HG02610 (cell line): ENCODE measurements at regions not wholly inside any gene's neighbourhood (a gene's known extent, or its start where the extent isn't known, plus 50 kb on each side); places are given as distances from the start of the nearest gene placed in this dataset.

Source experiments
- ATAC-seq: cut with Tn5 transposase; IDR thresholded peaks from one replicate; pipeline ENCODE4 v1.9.1; 2021; ENCODE audit warnings: mild to moderate bottlenecking, moderate library complexity; ENCODE audit not compliant: unreplicated experiment

DNA sequence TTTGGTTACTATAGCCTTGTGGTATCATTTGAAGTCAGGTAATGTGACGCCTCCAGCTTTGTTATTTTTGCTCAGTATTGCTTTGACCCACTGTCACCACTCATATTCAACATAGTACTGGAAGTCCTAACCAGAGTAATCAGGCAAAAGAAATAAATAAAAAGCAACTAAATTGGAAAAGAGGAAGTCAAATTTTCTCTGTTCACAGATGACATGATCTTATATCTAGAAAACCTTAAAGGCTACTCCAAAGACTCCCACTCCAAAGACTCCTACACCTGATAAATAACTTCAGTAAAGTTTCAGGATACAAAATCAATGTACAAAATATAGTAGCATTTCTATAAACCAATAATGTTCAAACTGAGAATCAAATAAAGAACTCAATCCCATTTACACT lies 348.6 kb downstream of the CXXC4 start:
- ATAC-seq: no peak

DNA sequence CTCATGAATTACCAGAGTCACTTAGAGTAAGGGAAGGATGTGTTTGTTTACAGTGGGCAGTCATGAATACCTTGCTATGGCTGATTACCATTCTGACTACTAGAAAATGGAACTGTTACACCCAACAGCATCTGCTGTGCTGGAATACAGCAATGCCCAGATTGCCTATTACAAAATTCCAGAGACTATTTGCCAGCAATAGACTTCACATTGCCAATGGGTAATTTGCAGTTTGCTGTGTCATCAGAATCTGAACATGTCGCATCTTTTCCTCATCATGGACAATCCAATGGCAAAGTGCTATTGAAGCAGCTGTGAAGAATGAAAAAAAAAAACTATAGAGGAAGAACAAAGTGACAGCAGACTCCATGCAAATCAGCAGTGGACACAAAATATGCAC lies 356.6 kb downstream of the CXXC4 start:
- no peak for ATAC-seq

DNA sequence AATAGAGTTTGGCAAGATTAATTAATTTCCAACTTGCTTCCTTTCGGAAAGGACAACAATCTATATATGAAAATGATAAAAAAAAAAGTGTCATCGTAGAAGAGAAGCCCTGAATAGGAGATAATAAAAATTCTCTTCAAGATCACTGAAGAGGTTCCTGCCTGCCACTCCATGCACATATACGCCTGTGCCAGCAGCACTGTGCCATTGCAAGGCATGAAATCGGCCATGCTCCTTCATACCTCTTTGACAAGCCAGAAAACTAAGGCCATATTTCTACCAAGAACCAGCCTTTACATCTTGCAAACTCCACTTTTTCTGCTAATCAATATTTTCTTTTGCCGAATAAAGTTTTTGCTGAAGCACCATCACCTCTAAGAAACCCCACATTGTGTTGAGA lies 365.5 kb downstream of the CXXC4 start:
- ATAC-seq: no peak

DNA sequence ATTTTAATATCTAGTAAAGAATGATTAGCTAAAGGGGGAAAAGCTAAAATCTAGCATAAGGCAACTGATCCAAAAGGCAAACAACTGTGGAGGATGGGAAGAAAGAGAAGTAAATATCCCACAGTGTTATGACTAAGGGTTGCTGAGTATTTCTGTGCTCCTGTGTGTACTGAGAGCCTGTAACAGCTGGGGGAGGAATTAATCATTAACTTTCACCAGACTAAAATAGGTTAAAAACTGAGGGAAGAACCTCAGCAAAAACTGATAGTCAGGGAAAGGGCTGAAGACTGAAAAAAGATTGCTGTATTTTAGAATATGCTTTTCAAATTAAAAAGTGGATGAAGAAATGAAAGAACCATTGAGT lies 365.9 kb downstream of the CXXC4 start:
- ATAC-seq: no peak

DNA sequence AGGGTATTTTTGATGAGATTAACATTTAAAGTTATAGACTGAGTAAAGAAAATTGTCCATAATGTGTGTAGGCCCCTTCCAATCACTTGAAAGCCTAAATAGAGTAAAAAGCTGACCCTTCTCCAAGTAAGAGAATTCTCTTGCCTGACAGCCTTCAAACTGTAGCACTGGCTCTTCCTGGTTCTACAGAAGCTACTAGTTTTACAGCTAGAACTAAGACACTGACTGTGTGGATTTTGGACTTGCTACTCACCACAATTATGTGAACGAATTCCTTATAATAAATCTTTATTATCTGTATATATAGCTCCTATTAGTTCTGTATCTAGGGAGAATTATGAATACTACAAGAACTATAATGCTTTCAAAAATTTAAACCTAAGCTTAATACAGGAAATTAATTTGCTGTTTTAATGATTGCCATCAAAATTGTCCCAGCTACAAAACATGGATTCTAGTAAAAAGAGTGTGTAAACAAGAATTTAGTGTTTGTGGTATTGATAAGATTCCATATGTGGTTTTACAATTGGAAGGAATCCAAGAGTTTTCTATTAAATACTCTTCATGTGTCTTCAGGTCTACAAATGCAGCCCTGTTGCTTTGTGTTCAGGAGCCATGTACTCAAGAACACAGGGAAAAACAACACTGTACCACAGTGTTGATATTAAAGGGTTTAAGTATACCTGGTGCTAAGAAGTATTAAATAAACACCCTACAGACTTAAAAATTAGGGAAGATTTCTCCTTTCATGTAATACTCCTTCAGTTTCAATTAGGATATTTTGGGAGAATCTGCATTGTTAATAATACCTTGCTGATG lies 366.5 kb downstream of the CXXC4 start:
- ATAC-seq: no peak

DNA sequence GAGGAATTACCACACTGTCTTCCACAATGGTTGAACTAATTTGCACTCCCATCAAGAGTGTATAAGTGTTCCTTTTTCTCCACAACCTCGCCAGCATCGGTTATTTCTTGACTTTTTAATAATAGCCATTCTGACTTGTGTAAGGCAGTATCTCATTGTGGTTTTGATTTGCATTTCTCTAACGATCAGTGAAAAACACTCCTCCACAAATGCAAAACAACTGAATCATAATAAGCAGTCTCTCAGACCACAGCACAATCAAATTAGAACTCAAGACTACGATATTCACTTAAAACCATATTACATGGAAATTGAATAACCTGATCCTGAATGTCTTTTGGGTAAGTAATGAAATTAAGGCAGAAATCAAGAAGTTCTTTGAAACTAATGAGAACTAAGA lies 371.7 kb downstream of the CXXC4 start:
- no peak for ATAC-seq

DNA sequence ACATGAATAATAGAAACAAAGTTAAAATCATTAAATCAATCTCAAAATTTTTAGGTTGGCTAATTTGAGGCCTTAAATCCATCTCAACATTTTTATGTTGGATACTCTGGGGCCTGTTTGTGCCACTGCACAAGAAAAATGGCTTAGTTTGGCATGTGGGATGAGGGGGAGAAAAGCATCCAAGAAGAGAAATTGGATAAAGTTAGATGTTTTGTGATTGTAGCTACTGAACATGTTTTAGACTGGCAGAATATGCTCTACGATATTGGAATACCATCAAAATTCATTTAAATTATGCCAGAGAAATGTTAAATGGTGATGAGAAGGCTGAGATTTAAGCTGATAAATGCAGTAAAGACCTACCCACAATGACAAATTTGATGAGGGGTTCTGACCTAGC lies 376.9 kb downstream of the CXXC4 start:
- ATAC-seq: no peak

DNA sequence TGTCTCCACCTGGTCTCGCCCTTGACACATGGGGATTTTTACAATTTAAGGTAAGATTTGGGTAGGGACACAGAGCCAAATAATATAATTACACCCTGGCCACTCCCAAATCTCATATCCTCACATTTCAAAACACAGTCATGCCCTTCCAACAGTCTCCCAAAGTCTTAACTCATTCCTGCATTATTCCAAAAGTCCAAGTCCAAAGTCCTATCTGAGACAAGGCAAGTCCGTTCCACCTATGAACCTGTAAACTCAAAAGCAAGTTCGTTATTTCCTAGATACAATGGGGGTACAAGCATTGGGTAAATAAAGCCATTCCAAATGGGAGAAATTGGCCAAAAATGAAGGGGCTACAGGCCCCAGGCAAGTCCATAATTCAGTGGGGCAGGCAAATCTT lies 380.8 kb downstream of the CXXC4 start:
- ATAC-seq: no peak

DNA sequence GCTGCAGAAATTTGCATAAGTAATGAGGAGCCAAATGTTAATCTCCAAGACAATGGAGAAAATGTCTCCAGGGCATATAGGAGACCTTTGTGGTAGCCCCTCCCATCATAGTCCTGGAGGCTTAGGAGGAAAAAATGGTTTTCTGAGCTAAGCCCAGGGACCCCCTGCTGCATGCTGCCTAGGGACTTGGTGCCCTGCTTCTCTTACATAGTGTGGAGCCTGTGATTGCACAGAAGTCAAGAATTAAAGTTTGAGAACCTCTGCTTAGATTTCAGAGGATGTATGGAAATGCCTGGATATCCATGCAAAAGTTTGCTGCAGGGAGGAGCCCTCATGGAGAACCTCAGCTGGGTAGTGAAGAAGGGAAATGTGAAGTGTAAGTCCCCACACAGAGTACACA lies 379.4 kb upstream of the TACR3 start:
- no peak for ATAC-seq

DNA sequence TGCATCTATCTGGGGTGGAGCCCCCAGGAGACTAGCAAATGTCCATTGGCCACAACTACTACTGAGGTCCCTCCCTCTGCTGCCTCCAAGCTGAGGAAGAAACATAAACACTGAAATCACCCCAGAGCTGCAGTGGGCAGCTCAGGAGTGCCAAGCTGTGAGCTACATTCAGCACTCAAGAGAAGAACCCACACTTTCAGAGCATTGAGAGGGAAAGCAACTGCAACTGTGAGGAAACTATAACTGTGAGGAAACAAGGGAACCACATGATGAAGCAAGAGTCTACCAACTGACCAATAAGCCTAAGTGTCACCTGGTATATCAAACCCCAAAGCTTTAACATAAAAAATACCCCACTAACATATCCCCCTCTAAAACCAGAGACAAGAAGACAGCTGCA lies 373.5 kb upstream of the TACR3 start:
- no peak for ATAC-seq

DNA sequence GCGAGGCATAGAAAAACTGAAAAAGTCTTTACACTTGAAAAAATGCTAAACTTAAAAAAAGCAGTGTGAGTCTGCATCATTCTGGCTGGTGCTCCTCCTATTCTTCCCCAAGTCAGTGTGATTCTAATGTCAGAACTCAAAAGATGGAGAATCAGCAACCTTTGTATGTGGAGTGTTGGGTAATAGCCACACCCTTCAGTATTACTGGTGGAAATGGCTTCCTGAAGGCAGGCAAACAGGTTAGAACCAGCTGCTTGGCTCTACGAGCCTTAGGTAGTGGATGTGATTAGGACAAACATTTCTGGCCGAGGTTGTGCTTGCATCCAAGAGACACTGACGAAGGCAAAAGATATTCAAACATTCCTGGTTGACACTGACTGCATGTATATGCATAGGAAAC lies 353.4 kb upstream of the TACR3 start:
- ATAC-seq: no peak

DNA sequence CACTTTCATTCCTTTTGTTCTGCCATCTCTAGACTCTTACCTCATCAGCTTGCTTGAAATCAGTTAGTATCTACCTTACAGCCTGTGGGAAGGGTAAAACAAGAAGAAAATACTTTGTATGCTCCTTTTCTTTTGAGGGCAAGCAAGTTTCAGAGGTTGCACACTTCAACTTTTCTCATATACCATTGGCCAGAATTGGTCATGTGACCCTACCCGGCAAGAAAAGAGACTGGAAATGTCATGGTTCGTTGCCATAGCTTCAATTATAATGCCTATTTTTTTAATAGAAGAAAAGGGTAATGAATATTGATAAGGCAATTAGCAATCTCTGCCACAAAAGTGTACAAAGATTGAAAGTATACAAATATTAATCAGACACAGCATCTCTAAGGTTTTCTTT lies 346.7 kb upstream of the TACR3 start:
- ATAC-seq: no peak

DNA sequence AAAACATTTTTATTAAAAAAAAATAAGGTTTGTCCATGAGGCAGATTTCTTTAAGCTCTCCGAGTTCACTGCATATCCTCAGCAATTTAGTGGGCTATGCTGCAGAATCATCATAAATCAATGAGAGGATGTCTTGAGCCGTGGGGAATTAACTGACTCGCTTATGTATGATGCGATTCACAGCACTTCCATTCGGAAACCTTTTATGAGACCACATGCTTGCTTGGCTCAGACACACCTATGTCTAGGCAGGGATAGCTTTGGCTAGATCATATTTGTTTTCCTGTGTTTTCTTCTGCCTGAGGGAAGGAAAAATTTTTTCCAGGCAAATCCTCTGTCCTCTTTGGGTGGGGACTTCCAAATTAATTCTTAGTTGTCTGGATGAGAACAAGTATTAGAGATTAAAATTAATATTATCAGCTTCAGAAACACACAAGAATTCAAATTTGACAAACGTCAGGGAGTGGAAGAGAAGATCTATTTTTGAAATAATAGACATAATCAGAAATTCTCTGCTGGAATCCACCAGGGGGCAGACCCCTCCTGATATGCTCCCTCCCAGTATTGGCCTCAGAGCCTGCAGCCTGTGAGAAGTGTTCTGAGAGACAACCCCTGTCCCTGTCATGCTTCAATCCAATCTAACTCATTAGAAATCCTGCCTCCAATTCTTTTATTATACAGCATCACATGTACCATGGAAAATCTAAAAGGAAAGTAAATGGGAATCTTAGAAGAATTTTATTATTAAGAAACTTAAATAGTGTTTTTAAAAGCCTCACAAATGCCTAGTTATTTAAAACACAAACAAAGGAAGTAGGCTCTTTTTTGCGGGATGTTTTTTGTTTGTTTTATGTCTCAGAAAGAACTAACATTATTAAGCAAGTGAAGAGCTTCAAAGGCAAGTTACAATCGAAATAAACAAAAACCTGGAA lies 345.1 kb upstream of the TACR3 start:
- peak; percentile 93 for ATAC-seq

DNA sequence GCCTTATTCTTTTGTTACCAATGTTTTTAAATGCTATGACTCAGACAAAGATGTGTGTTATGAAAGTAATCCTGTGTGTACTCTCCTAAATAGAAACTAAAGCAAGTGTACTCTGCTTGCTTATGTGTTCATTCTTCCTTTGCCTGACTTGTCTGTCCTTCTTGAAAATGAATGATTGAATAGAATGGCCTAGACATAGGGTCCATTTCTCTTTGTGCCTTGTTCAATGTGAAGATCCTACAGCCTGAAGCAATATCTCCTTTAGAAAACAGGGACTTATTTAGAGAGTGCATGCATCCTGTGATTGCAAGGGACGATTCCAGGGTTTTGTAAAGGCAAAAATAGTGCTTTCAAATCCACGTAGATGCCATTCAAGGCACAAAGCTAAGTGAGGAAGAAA lies 343.6 kb upstream of the TACR3 start:
- no peak for ATAC-seq

DNA sequence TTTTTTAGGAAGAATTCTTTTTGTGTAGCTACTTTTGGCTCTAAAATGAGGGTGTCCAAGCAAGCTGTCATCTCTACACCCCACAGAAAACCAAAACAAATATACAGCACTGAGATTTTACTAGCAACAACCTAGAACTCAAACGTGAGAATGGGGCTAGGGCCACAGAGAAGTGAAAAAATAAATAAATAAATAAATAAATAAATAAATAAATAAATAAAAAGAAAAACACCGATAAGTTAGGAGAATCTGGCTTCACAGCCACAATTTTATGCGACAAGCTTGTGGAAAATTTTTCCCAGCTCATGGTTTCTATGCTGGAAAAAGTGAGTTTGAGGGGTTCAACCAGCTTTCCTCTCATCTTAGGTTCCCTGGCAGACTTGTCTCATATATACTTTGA lies 324.6 kb upstream of the TACR3 start:
- ATAC-seq: no peak

DNA sequence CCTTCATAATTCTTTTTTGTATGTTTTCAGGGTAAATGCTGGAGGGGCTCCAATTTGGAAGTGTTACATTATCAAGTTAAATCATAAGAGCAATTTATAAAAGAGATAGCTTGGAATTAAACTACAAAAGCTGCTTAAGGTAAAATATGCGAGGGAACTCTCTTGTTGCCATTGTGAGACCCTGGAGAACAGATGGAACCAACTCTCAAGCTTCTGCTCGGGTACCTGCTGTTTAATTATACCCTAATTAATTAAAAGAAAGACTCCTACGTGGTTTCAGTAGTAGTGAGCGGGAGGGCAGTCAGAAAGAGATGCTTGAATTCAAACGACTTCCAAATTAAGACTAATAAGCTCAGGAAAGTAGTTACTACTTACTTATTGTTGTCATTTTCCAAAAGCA lies 313.1 kb upstream of the TACR3 start:
- no peak for ATAC-seq

DNA sequence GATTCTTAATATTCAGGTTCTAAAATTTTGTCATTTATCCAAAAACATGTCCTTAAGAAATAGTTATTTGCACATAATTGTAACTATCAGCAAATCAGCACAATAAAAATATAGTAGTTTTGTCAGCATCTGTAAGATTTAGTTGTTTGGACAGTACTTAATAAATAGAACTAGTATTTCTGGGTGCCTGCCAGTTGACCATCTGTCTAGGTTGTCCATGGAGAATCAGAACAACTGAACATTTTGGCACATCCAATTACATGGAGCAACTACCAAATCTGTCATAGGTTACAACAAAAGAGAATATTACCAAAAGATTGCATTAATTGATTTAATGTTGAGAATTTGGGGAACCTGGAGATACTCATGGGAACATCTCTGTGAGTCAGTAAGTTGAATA lies 305.5 kb upstream of the TACR3 start:
- no peak for ATAC-seq

DNA sequence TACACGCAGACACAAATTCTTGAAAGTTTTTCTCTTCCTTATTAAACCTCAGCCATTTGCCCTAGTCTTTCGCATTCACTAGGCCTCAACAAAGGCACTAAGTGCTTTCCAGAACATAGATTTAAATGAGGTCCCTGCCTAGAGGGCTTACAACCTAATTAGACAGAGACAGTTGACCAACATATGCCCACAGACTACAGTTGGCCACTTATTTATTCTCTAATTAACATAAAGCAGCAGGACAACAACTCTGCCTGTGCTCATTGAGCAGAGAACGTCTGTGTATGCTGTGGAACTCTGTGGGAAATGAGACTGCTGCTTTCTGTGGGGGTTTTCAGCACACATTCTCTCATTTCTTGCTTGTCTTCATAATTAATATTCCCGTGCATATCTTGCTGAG lies 303.0 kb upstream of the TACR3 start:
- ATAC-seq: no peak

DNA sequence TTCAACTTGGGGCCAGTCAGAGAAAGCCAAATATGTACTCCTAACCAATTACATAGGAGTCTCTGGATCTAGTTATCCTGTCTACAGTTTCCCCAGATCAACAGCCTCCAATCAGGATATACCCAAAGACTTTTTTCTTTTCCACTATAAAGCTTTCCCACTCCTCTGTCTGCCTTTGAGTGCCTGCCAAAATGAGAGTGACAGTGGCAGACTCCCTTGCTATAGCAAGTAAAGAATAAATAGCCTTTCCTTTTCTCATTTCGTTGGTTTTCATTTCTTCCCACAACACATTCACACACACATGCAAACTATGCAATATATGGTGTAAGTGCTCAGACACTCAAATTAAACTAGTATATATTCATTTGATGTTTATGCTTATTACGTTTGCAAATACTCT lies 302.4 kb upstream of the TACR3 start:
- ATAC-seq: no peak

DNA sequence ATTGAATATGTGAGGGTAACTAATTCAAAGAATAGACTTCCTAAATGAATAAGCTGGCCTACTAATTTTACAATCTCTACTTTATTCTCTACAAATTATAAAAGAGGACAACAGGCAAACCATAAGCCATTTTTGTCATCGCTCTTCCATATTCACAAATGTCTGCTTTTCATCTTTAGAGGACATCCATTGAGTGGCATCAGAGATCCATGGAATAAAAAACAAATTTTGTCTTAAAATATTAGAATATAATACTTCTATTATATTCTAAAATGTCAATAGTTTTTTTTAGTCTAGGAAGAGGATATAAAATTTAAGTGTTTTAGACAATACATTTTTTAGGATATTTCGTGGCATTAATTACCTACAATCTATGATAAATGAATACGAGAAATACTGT lies 300.9 kb upstream of the TACR3 start:
- no peak for ATAC-seq

DNA sequence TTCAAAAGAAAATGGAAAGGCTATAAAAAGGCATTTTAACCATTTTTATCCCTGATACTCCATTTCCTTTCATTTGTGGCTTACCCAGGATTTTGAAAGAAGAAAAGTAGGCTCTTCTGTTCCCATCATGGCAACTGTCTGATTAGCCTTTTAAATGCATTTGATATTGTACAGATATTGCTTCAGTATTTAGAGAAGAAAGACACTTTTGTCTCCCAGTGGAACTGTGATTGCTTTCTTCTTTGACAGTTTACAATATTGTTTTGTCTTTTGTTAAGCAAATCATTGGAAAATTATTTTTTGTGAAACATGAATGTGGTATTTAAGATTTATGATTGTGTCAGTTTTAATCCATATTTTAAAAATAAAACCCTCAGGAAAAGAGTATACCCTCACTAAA lies 297.4 kb upstream of the TACR3 start:
- no peak for ATAC-seq

DNA sequence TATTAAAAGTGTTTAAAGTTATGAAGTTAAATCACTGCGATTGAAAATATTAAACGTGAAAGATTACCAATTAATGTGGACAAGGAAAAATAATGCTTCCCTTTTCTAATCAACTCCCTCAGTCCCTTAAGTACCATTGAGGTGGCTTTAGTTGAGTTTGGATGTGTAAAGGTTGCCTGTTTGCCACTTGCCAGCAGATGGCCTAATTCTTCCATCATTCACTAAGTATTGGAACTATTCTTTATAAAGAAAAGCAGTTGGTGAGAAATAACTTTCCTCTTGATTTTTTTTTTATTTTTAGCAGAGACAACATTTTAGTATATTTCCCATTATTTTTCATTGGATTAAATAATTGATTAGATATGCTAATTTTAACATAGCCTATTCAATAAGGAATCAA lies 295.9 kb upstream of the TACR3 start:
- ATAC-seq: no peak
